OCI-LY3 (cell line): ENCODE measurements at regions not wholly inside any gene's neighbourhood (a gene's known extent, or its start where the extent isn't known, plus 50 kb on each side); places are given as distances from the start of the nearest gene placed in this dataset.

Experiments
- CTCF ChIP-seq: fragments of 200-600, 300-600 bp; sonication (generic); IDR thresholded peaks from 2 replicates; pipeline ENCODE4 v1.5.1; 2014; ENCODE audit warnings: antibody characterized with exemption, low read length, low read depth
- EZH2phosphoT487 ChIP-seq: fragments of 200-600 bp; shearing (Covaris generic); IDR thresholded peaks from 2 replicates; pipeline ENCODE4 v1.6.1; 2018; ENCODE audit warnings: antibody characterized with exemption, mixed run types, low read depth

DNA sequence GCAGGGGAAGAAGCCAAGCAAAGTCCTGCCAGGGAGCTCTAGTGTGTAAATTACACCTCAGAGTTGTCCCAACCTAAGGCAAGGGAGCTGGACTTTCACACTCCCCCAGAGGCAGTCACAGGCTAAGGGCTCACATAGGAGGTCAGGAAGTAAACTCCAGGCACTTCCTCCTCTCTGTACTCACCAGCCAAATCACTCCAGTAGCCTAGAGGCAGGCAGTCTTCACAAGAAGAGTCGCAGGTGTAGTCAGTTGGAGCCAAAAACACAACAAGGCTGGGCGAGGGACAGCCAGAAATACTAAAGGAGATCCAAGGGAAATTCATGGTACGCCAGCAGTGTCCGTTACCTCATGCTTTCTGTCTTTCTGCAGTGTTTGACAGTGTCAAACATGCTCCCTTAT lies 205.0 kb downstream of the C1D start:
- TF ChIP-seq CTCF (no peak), EZH2phosphoT487 (no peak)
